ENCODE measurements at regions not wholly inside any gene's neighbourhood (a gene's known extent, or its start where the extent isn't known, plus 50 kb on each side); places are given as distances from the start of the nearest gene placed in this dataset.

DNA sequence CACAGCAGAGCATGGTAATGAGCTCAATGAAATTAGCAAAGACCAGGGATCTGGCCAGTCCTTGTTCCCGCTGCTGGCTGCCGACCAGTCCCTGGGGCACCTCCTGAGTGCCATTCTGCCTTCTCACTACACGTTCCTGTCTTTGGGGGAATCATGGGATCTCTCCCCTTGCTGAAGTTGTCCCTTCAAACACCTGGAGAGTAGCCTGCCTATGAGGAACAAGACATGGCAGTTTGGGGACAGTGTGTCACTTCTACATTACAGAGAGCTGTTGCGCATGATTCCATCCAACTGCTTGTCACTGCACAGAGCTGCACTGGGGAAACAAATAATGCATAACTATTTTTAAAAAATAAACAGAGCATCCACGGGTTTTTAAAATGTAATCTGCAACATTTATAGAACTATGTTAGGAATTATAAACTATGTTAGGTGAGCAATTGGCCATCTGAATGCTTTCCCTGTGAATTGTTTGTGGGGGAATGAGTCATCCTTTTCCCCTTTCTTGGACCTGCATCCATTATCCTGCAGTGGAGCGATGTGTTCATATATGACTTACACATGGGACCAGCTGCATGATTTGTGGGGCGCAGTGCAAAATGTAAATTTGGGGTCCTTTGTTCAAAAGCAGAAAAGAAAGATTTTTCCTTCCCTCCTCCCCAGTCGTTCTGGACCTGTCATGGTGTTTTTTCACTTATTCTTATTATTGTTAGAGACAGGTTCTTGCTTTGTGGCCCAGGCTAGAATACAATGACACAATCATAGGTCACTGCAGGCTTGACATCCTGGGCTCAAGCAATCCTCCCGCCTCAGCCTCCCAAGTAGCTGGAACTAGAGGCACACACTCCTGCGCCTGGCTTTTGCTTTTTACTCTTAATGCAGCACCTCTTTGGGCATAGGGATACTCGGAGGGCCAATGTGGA, 115.0 kb upstream of the TBL1X start:
- in situ Hi-C loops (cut with MboI; ENCODE audit: low sequenced_read_pairs in 4 of 4) = loop anchor here (5.0 to 10.0 kb wide), 2 partner anchors 105 to 107 kb away; no protein-coding TSS in a partner anchor
- Histone ChIP-seq H3K4me3 (no peak overlapping the region), H3K27me3 (no peaks in the 10 kb centered on the region), H3K27ac (no peak overlapping the region), H3K36me3 (no peaks in the 10 kb centered on the region), H3K9me3 (no peaks in the 10 kb centered on the region), H3K4me1 (peaks cover 0 to 6% of the 10 kb centered on the region in 2 donors)
- TF ChIP-seq, protein P1, sequence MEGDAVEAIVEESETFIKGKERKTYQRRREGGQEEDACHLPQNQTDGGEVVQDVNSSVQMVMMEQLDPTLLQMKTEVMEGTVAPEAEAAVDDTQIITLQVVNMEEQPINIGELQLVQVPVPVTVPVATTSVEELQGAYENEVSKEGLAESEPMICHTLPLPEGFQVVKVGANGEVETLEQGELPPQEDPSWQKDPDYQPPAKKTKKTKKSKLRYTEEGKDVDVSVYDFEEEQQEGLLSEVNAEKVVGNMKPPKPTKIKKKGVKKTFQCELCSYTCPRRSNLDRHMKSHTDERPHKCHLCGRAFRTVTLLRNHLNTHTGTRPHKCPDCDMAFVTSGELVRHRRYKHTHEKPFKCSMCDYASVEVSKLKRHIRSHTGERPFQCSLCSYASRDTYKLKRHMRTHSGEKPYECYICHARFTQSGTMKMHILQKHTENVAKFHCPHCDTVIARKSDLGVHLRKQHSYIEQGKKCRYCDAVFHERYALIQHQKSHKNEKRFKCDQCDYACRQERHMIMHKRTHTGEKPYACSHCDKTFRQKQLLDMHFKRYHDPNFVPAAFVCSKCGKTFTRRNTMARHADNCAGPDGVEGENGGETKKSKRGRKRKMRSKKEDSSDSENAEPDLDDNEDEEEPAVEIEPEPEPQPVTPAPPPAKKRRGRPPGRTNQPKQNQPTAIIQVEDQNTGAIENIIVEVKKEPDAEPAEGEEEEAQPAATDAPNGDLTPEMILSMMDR (IDR thresholded peaks at IDR 0.05 in 4 of 5, conservative IDR thresholded peaks at IDR 0.05 in 1 of 5) = no peak
- TF ChIP-seq POLR2A (IDR thresholded peaks at IDR 0.05) = no peak
- peak in 1 of 2 donors; percentile 2 for DNase-seq
- peak in 1 of 2 donors; percentile 87 for ATAC-seq
- intact Hi-C loops (cut with DNase I; ENCODE audit: low total_unique reads) = no loop called here

GRCh38 chrX:9351126-9351525, 113.7 kb upstream of the TBL1X start:
- no peak overlapping the region for H3K4me3 ChIP-seq
- DNase-seq = no peak
- no peak overlapping the region for H3K27ac ChIP-seq
- ATAC-seq = no peak
- TF ChIP-seq, protein P1 (IDR thresholded peaks at IDR 0.05 in 4 of 5, conservative IDR thresholded peaks at IDR 0.05 in 1 of 5) = no peak
- no peak for TF ChIP-seq POLR2A (IDR thresholded peaks at IDR 0.05)
- peaks cover 0 to 6% of the 10 kb centered on the region in 2 donors for H3K4me1 ChIP-seq
- no peaks in the 10 kb centered on the region for H3K9me3 ChIP-seq
- no peaks in the 10 kb centered on the region for H3K27me3 ChIP-seq
- intact Hi-C loops (cut with DNase I; ENCODE audit: low total_unique reads) = no loop called here
- in situ Hi-C loops (cut with MboI; ENCODE audit: low sequenced_read_pairs in 4 of 4) = loop anchor here in 1 of 4 donors (10.0 kb wide), 1 partner anchor 104 kb away; no protein-coding TSS in a partner anchor
- H3K36me3 ChIP-seq = no peaks in the 10 kb centered on the region

DNA sequence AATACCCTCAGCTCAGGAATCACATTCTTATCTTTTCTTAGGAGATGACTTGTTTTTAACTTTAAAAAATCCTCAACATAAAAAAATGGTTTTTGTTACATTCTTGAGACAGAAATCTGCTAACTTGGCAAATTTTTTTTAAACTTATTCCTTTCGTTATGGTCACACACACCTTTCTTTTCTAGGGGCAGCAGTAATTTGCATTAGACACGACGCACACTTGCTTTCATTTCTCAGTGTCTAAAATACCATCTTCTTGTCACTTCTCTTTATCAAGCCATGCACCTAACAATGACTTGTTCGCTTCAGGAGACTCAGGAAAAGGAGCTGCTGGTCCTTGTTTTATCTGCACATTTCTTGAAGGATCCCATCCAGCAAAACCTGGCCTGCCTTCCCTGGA, 112.6 kb upstream of the TBL1X start:
- in situ Hi-C loops (cut with MboI; ENCODE audit: low sequenced_read_pairs in 4 of 4) = loop anchor here in 1 of 4 donors (10.0 kb wide), 1 partner anchor 103 kb away; no protein-coding TSS in a partner anchor

GRCh38 chrX:9352694-9353411, 112.0 kb upstream of the TBL1X start:
- no peak overlapping the region for H3K27ac ChIP-seq
- intact Hi-C loops (cut with DNase I; ENCODE audit: low total_unique reads) = no loop called here
- H3K36me3 ChIP-seq = no peaks in the 10 kb centered on the region
- peak; percentile 4 to 20 for DNase-seq
- H3K27me3 ChIP-seq = no peaks in the 10 kb centered on the region
- in situ Hi-C loops (cut with MboI; ENCODE audit: low sequenced_read_pairs in 4 of 4) = loop anchor here in 1 of 4 donors (10.0 kb wide), 1 partner anchor 102 kb away; no protein-coding TSS in a partner anchor
- H3K9me3 ChIP-seq = no peaks in the 10 kb centered on the region
- peaks cover 0 to 6% of the 10 kb centered on the region in 2 donors for H3K4me1 ChIP-seq
- no peak overlapping the region for H3K4me3 ChIP-seq
- TF ChIP-seq, protein P1 (IDR thresholded peaks at IDR 0.05 in 4 of 5, conservative IDR thresholded peaks at IDR 0.05 in 1 of 5) = no peak
- no peak for TF ChIP-seq POLR2A (IDR thresholded peaks at IDR 0.05)
- peak in 1 of 2 donors; percentile 46 for ATAC-seq

More for the DNA sequence above, 112.6 kb upstream of the TBL1X start:
- Histone ChIP-seq H3K4me1 (peaks cover 0 to 6% of the 10 kb centered on the region in 2 donors), H3K27ac (no peak overlapping the region), H3K9me3 (no peaks in the 10 kb centered on the region), H3K36me3 (no peaks in the 10 kb centered on the region), H3K27me3 (no peaks in the 10 kb centered on the region), H3K4me3 (no peak overlapping the region)
- TF ChIP-seq POLR2A (IDR thresholded peaks at IDR 0.05) = no peak
- TF ChIP-seq, protein P1 (IDR thresholded peaks at IDR 0.05 in 4 of 5, conservative IDR thresholded peaks at IDR 0.05 in 1 of 5) = no peak
- intact Hi-C loops (cut with DNase I; ENCODE audit: low total_unique reads) = no loop called here
- DNase-seq = no peak
- ATAC-seq = no peak

Measured in gastrocnemius medialis (tissue), 4 donors.